22Rv1 (cell line): ENCODE measurements at regions not wholly inside any gene's neighbourhood (a gene's known extent, or its start where the extent isn't known, plus 50 kb on each side); places are given as distances from the start of the nearest gene placed in this dataset.

Experiments used
- CTCF ChIP-seq: fragments of 450-650 bp; IDR thresholded peaks from 2 replicates; pipeline ENCODE4 v1.5.1; 2017; ENCODE audit warnings: mild to moderate bottlenecking
- ZFX ChIP-seq: fragments of 450-650 bp; IDR thresholded peaks from 2 replicates; pipeline ENCODE4 v1.6.1; 2017; ENCODE audit warnings: antibody characterized with exemption, borderline replicate concordance

- TF ChIP-seq CTCF (no peak), ZFX (no peak)
Measured at GRCh38 chr5:67997892-67998457, 217.6 kb upstream of the PIK3R1 start.
